ENCODE measurements at regions not wholly inside any gene's neighbourhood (a gene's known extent, or its start where the extent isn't known, plus 50 kb on each side); places are given as distances from the start of the nearest gene placed in this dataset.

DNA sequence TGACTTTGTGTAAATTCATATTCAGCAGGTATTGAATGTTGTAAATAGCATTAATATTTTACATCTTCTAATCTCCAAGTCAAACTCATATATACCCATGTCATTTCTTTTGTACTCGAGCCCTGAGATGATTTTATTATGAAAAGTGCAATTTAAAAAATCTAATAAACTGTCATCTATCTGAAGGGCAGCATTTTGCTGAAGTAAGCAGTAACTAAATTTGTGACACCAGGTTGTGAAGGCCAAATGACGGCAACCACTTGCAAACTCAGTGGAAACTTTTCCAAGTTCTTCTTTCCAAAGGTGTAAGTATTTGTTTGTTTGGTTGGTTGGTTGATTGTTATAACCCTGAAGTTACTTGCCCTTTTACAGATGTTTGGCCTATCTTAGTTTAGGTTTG lies 188.3 kb downstream of the GPR37 start:
- TF ChIP-seq GATA3 (IDR thresholded peaks at IDR 0.05; ENCODE audit: low read depth, low read length) = no peak
- TF ChIP-seq GATA2 (IDR thresholded peaks at IDR 0.05; ENCODE audit: low read depth, low read length) = no peak

- no peak for TF ChIP-seq GATA2 (IDR thresholded peaks at IDR 0.05; ENCODE audit: low read depth, low read length)
- TF ChIP-seq GATA3 (IDR thresholded peaks at IDR 0.05; ENCODE audit: low read depth, low read length) = no peak
These were observed 190.4 kb downstream of the GPR37 start for GRCh38 chr7:124575176-124575575.

- no peak for TF ChIP-seq GATA3 (IDR thresholded peaks at IDR 0.05; ENCODE audit: low read depth, low read length)
- no peak for TF ChIP-seq GATA2 (IDR thresholded peaks at IDR 0.05; ENCODE audit: low read depth, low read length)
These were observed 195.0 kb downstream of the GPR37 start for GRCh38 chr7:124570558-124570957.

GRCh38 chr7:124566583-124566982 lies 199.0 kb downstream of the GPR37 start:
- TF ChIP-seq GATA2 (IDR thresholded peaks at IDR 0.05; ENCODE audit: low read depth, low read length) = no peak
- TF ChIP-seq GATA3 (IDR thresholded peaks at IDR 0.05; ENCODE audit: low read depth, low read length) = no peak

GRCh38 chr7:124557587-124557986 lies 208.0 kb downstream of the GPR37 start:
- TF ChIP-seq GATA2 (IDR thresholded peaks at IDR 0.05; ENCODE audit: low read depth, low read length) = peak; percentile 41; the same call in 1 of the 2 replicates
- TF ChIP-seq GATA3 (IDR thresholded peaks at IDR 0.05; ENCODE audit: low read depth, low read length) = peak; percentile 72

- TF ChIP-seq GATA3 (IDR thresholded peaks at IDR 0.05; ENCODE audit: low read depth, low read length) = no peak
These were observed 208.5 kb downstream of the GPR37 start for GRCh38 chr7:124557101-124557500.

DNA sequence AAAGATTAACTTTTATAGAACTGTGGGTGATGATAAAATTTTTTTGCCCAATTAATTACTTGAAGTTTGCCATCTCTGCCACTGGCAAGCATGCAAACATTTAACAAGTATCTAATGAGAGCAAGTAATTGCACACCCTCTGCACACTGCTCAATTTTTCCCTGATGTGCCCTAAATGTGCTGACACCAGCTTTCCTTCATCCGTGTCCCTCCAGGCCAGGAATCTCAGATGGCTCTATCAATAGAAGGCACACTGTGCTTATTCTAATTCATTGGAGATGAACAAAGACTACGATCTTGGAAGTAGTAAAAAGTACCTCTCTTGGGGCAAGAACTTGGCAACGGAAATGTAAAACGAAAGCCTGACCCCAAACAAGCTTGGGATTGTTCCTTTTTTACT lies 212.1 kb downstream of the GPR37 start:
- no peak for TF ChIP-seq GATA3 (IDR thresholded peaks at IDR 0.05; ENCODE audit: low read depth, low read length)

- TF ChIP-seq GATA2 (IDR thresholded peaks at IDR 0.05; ENCODE audit: low read depth, low read length) = no peak
These were observed 213.4 kb downstream of the GPR37 start for GRCh38 chr7:124552217-124552616.

GRCh38 chr7:124550036-124550435 lies 215.6 kb downstream of the GPR37 start:
- TF ChIP-seq GATA2 (IDR thresholded peaks at IDR 0.05; ENCODE audit: low read depth, low read length) (no peak), GATA3 (IDR thresholded peaks at IDR 0.05; ENCODE audit: low read depth, low read length) (no peak)

DNA sequence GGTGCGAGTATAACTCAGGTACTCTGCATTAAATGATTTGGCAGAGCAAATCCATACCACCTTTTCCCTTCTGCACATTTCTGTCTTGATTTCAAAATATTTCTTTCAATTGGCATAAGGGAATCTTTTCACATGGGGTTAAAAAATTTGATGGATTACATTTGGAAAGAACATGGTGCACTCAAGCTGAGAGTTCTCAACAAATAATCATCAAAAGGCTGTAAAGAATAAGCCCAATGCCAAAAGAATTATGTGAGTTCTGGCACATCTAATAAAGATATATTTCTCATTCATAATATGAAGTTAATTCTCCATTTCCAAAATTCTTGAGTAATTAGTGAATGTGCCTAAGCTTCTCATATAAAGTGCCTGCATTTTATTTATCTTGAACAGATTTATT lies 223.1 kb downstream of the GPR37 start:
- TF ChIP-seq GATA2 (IDR thresholded peaks at IDR 0.05; ENCODE audit: low read depth, low read length) (no peak), GATA3 (IDR thresholded peaks at IDR 0.05; ENCODE audit: low read depth, low read length) (no peak)

GRCh38 chr7:124536156-124536762 lies 229.3 kb downstream of the GPR37 start:
- TF ChIP-seq GATA3 (IDR thresholded peaks at IDR 0.05; ENCODE audit: low read depth, low read length) = no peak
- no peak for TF ChIP-seq GATA2 (IDR thresholded peaks at IDR 0.05; ENCODE audit: low read depth, low read length)

DNA sequence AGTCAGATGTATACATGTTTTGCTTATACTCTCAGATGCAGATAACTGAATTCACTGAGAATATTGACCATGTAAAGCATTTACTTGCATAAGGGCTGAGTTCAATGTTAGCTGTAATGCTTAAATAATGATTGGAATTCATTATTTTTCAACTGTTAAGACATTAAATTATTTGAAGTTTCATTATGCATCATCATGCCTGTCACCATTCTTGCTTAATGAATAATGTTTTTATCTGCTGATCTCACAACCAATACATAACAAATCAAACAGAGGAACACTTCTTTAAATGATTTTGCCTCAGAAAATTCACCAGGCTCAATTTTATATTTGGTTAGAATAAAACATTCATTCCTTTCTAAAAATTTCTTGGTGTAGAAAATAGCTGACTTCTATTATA lies 233.4 kb downstream of the GPR37 start:
- TF ChIP-seq GATA2 (IDR thresholded peaks at IDR 0.05; ENCODE audit: low read depth, low read length) (no peak), GATA3 (IDR thresholded peaks at IDR 0.05; ENCODE audit: low read depth, low read length) (no peak)

DNA sequence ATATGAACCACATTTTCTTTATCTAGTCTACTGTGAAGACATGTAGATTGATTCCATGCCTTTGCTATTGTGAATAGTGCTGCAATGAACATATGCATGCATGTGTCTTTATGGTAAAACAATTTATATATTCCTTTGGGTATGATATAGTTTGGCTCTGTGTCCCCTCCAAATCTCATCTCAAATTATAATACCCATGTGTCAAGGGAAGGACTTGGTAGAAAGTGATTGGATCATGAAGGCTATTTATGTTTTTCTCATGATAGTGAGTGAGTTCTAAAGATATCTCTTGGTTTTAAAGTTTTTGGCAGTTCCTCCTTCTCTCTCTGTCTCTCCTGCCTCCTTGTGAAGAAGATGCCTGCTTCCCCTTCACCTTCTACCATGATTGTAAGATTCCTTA lies 248.7 kb downstream of the GPR37 start:
- no peak for TF ChIP-seq GATA3 (IDR thresholded peaks at IDR 0.05; ENCODE audit: low read depth, low read length)
- TF ChIP-seq GATA2 (IDR thresholded peaks at IDR 0.05; ENCODE audit: low read depth, low read length) = no peak

- TF ChIP-seq GATA2 (IDR thresholded peaks at IDR 0.05; ENCODE audit: low read depth, low read length) = no peak
- no peak for TF ChIP-seq GATA3 (IDR thresholded peaks at IDR 0.05; ENCODE audit: low read depth, low read length)
These were observed 250.3 kb downstream of the GPR37 start for GRCh38 chr7:124515106-124515830.

- TF ChIP-seq GATA3 (IDR thresholded peaks at IDR 0.05; ENCODE audit: low read depth, low read length) = no peak
- TF ChIP-seq GATA2 (IDR thresholded peaks at IDR 0.05; ENCODE audit: low read depth, low read length) = no peak
These were observed 251.1 kb downstream of the GPR37 start for GRCh38 chr7:124514471-124514870.

Measured in SH-SY5Y (cell line).